ENCODE measurements at regions not wholly inside any gene's neighbourhood (a gene's known extent, or its start where the extent isn't known, plus 50 kb on each side); places are given as distances from the start of the nearest gene placed in this dataset.
"Not testable (repeated sequence)": the region's sequence is repeated elsewhere in the genome, so short reads cannot be mapped to it uniquely, and the experiment has no call there.

GRCh38 chr5:123294544-123294943 is 128.7 kb downstream of the CEP120 start:
- Histone ChIP-seq H3K36me3 (ENCODE audit: control insufficient read depth in 2 of 2, insufficient read depth in 2 of 2, low read length in 1 of 2) (no peaks in the 10 kb centered on the region), H3K9me3 (ENCODE audit: control insufficient read depth in 2 of 2, insufficient read depth in 1 of 2, low read depth in 1 of 2, low read length in 1 of 2) (no peaks in the 10 kb centered on the region), H3K4me1 (ENCODE audit: control insufficient read depth in 2 of 2, insufficient read depth in 2 of 2, low read length in 1 of 2) (no peaks in the 10 kb centered on the region), H3K27ac (ENCODE audit: low read depth in 2 of 2, low read length in 1 of 2) (no peak overlapping the region), H3K27me3 (ENCODE audit: control insufficient read depth in 1 of 2, insufficient read depth in 2 of 2, low read length in 2 of 2) (no peaks in the 10 kb centered on the region), H3K4me3 (ENCODE audit: low read depth in 1 of 2, low read length in 2 of 2) (no peak overlapping the region)
- WGBS, 2 donors, result 79 to 87% methylated on average over 1 of the region's 1 CpG

- Histone ChIP-seq H3K27me3 (ENCODE audit: control insufficient read depth in 1 of 2, insufficient read depth in 2 of 2, low read length in 2 of 2) (no peaks in the 10 kb centered on the region), H3K36me3 (ENCODE audit: control insufficient read depth in 2 of 2, insufficient read depth in 2 of 2, low read length in 1 of 2) (no peaks in the 10 kb centered on the region), H3K4me3 (ENCODE audit: low read depth in 1 of 2, low read length in 2 of 2) (no peak overlapping the region), H3K27ac (ENCODE audit: low read depth in 2 of 2, low read length in 1 of 2) (no peak overlapping the region), H3K9me3 (ENCODE audit: control insufficient read depth in 2 of 2, insufficient read depth in 1 of 2, low read depth in 1 of 2, low read length in 1 of 2) (no peaks in the 10 kb centered on the region), H3K4me1 (ENCODE audit: control insufficient read depth in 2 of 2, insufficient read depth in 2 of 2, low read length in 1 of 2) (no peaks in the 10 kb centered on the region)
Measured at GRCh38 chr5:123289210-123289609, 134.0 kb downstream of the CEP120 start.

- no peaks in the 10 kb centered on the region for H3K36me3 ChIP-seq (ENCODE audit: control insufficient read depth in 2 of 2, insufficient read depth in 2 of 2, low read length in 1 of 2)
- no peaks in the 10 kb centered on the region for H3K9me3 ChIP-seq (ENCODE audit: control insufficient read depth in 2 of 2, insufficient read depth in 1 of 2, low read depth in 1 of 2, low read length in 1 of 2)
- H3K4me1 ChIP-seq (ENCODE audit: control insufficient read depth in 2 of 2, insufficient read depth in 2 of 2, low read length in 1 of 2), result no peaks in the 10 kb centered on the region
- H3K4me3 ChIP-seq (ENCODE audit: low read depth in 1 of 2, low read length in 2 of 2), result no peak overlapping the region
- H3K27ac ChIP-seq (ENCODE audit: low read depth in 2 of 2, low read length in 1 of 2), result no peak overlapping the region
- H3K27me3 ChIP-seq (ENCODE audit: control insufficient read depth in 1 of 2, insufficient read depth in 2 of 2, low read length in 2 of 2), result no peaks in the 10 kb centered on the region
Measured at GRCh38 chr5:123287881-123288280, 135.3 kb downstream of the CEP120 start.

- WGBS, 2 donors, result 85 to 86% methylated on average over 2 of the region's 2 CpGs
- H3K27ac ChIP-seq (ENCODE audit: low read depth in 2 of 2, low read length in 1 of 2), result no peak overlapping the region
- no peaks in the 10 kb centered on the region for H3K4me1 ChIP-seq (ENCODE audit: control insufficient read depth in 2 of 2, insufficient read depth in 2 of 2, low read length in 1 of 2)
- no peaks in the 10 kb centered on the region for H3K9me3 ChIP-seq (ENCODE audit: control insufficient read depth in 2 of 2, insufficient read depth in 1 of 2, low read depth in 1 of 2, low read length in 1 of 2)
- no peak overlapping the region for H3K4me3 ChIP-seq (ENCODE audit: low read depth in 1 of 2, low read length in 2 of 2)
- no peaks in the 10 kb centered on the region for H3K27me3 ChIP-seq (ENCODE audit: control insufficient read depth in 1 of 2, insufficient read depth in 2 of 2, low read length in 2 of 2)
- no peaks in the 10 kb centered on the region for H3K36me3 ChIP-seq (ENCODE audit: control insufficient read depth in 2 of 2, insufficient read depth in 2 of 2, low read length in 1 of 2)
Measured at GRCh38 chr5:123286891-123287290, 136.3 kb downstream of the CEP120 start.

- Histone ChIP-seq H3K9me3 (ENCODE audit: control insufficient read depth in 2 of 2, insufficient read depth in 1 of 2, low read depth in 1 of 2, low read length in 1 of 2) (no peaks in the 10 kb centered on the region), H3K4me1 (ENCODE audit: control insufficient read depth in 2 of 2, insufficient read depth in 2 of 2, low read length in 1 of 2) (no peaks in the 10 kb centered on the region), H3K36me3 (ENCODE audit: control insufficient read depth in 2 of 2, insufficient read depth in 2 of 2, low read length in 1 of 2) (no peaks in the 10 kb centered on the region), H3K27me3 (ENCODE audit: control insufficient read depth in 1 of 2, insufficient read depth in 2 of 2, low read length in 2 of 2) (no peaks in the 10 kb centered on the region), H3K27ac (ENCODE audit: low read depth in 2 of 2, low read length in 1 of 2) (no peak overlapping the region), H3K4me3 (ENCODE audit: low read depth in 1 of 2, low read length in 2 of 2) (no peak overlapping the region)
- WGBS, 2 donors, result 22 to 33% methylated on average over 29 to 31 of the region's 34 CpGs
Measured at GRCh38 chr5:123285122-123286023, 137.8 kb downstream of the CEP120 start.

- Histone ChIP-seq H3K4me1 (ENCODE audit: control insufficient read depth in 2 of 2, insufficient read depth in 2 of 2, low read length in 1 of 2) (no peaks in the 10 kb centered on the region), H3K27me3 (ENCODE audit: control insufficient read depth in 1 of 2, insufficient read depth in 2 of 2, low read length in 2 of 2) (no peaks in the 10 kb centered on the region), H3K9me3 (ENCODE audit: control insufficient read depth in 2 of 2, insufficient read depth in 1 of 2, low read depth in 1 of 2, low read length in 1 of 2) (no peaks in the 10 kb centered on the region), H3K36me3 (ENCODE audit: control insufficient read depth in 2 of 2, insufficient read depth in 2 of 2, low read length in 1 of 2) (no peaks in the 10 kb centered on the region), H3K4me3 (ENCODE audit: low read depth in 1 of 2, low read length in 2 of 2) (no peak overlapping the region), H3K27ac (ENCODE audit: low read depth in 2 of 2, low read length in 1 of 2) (no peak overlapping the region)
- 26 to 30% methylated on average over 1 of the region's 1 CpG for WGBS, 2 donors
Measured at GRCh38 chr5:123283499-123283898, 139.7 kb downstream of the CEP120 start.

- Histone ChIP-seq H3K36me3 (ENCODE audit: control insufficient read depth in 2 of 2, insufficient read depth in 2 of 2, low read length in 1 of 2) (no peaks in the 10 kb centered on the region), H3K9me3 (ENCODE audit: control insufficient read depth in 2 of 2, insufficient read depth in 1 of 2, low read depth in 1 of 2, low read length in 1 of 2) (no peaks in the 10 kb centered on the region), H3K27me3 (ENCODE audit: control insufficient read depth in 1 of 2, insufficient read depth in 2 of 2, low read length in 2 of 2) (no peaks in the 10 kb centered on the region), H3K4me3 (ENCODE audit: low read depth in 1 of 2, low read length in 2 of 2) (no peak overlapping the region), H3K4me1 (ENCODE audit: control insufficient read depth in 2 of 2, insufficient read depth in 2 of 2, low read length in 1 of 2) (no peaks in the 10 kb centered on the region), H3K27ac (ENCODE audit: low read depth in 2 of 2, low read length in 1 of 2) (no peak overlapping the region)
- WGBS, 2 donors, result 30 to 34% methylated on average over 7 of the region's 7 CpGs
Measured at GRCh38 chr5:123283031-123283430, 140.2 kb downstream of the CEP120 start.

- Histone ChIP-seq H3K27me3 (ENCODE audit: control insufficient read depth in 1 of 2, insufficient read depth in 2 of 2, low read length in 2 of 2) (no peaks in the 10 kb centered on the region), H3K9me3 (ENCODE audit: control insufficient read depth in 2 of 2, insufficient read depth in 1 of 2, low read depth in 1 of 2, low read length in 1 of 2) (no peaks in the 10 kb centered on the region), H3K4me3 (ENCODE audit: low read depth in 1 of 2, low read length in 2 of 2) (no peak overlapping the region), H3K36me3 (ENCODE audit: control insufficient read depth in 2 of 2, insufficient read depth in 2 of 2, low read length in 1 of 2) (no peaks in the 10 kb centered on the region), H3K4me1 (ENCODE audit: control insufficient read depth in 2 of 2, insufficient read depth in 2 of 2, low read length in 1 of 2) (no peaks in the 10 kb centered on the region), H3K27ac (ENCODE audit: low read depth in 2 of 2, low read length in 1 of 2) (no peak overlapping the region)
- 82 to 85% methylated on average over 4 of the region's 4 CpGs for WGBS, 2 donors
Measured at GRCh38 chr5:123282444-123282843, 140.8 kb downstream of the CEP120 start.

GRCh38 chr5:123280854-123281253 is 142.3 kb downstream of the CEP120 start:
- H3K36me3 ChIP-seq (ENCODE audit: control insufficient read depth in 2 of 2, insufficient read depth in 2 of 2, low read length in 1 of 2); H3K4me3 ChIP-seq (ENCODE audit: low read depth in 1 of 2, low read length in 2 of 2); H3K9me3 ChIP-seq (ENCODE audit: control insufficient read depth in 2 of 2, insufficient read depth in 1 of 2, low read depth in 1 of 2, low read length in 1 of 2); H3K27me3 ChIP-seq (ENCODE audit: control insufficient read depth in 1 of 2, insufficient read depth in 2 of 2, low read length in 2 of 2); H3K27ac ChIP-seq (ENCODE audit: low read depth in 2 of 2, low read length in 1 of 2); H3K4me1 ChIP-seq (ENCODE audit: control insufficient read depth in 2 of 2, insufficient read depth in 2 of 2, low read length in 1 of 2): not testable (repeated sequence)
- 92 to 95% methylated on average over 2 of the region's 2 CpGs for WGBS, 2 donors

GRCh38 chr5:123279136-123279535 is 144.1 kb downstream of the CEP120 start:
- Histone ChIP-seq H3K4me3 (ENCODE audit: low read depth in 1 of 2, low read length in 2 of 2) (no peak overlapping the region), H3K4me1 (ENCODE audit: control insufficient read depth in 2 of 2, insufficient read depth in 2 of 2, low read length in 1 of 2) (no peaks in the 10 kb centered on the region)
- 80 to 85% methylated on average over 3 of the region's 3 CpGs for WGBS, 2 donors

More at GRCh38 chr5:123279136-123279535, 144.1 kb downstream of the CEP120 start:
- H3K9me3 ChIP-seq (ENCODE audit: control insufficient read depth in 2 of 2, insufficient read depth in 1 of 2, low read depth in 1 of 2, low read length in 1 of 2), result no peaks in the 10 kb centered on the region
- H3K27ac ChIP-seq (ENCODE audit: low read depth in 2 of 2, low read length in 1 of 2), result no peak overlapping the region
- H3K27me3 ChIP-seq (ENCODE audit: control insufficient read depth in 1 of 2, insufficient read depth in 2 of 2, low read length in 2 of 2), result no peaks in the 10 kb centered on the region
- no peaks in the 10 kb centered on the region for H3K36me3 ChIP-seq (ENCODE audit: control insufficient read depth in 2 of 2, insufficient read depth in 2 of 2, low read length in 1 of 2)
